ENCODE measurements at regions not wholly inside any gene's neighbourhood (a gene's known extent, or its start where the extent isn't known, plus 50 kb on each side); places are given as distances from the start of the nearest gene placed in this dataset.

DNA sequence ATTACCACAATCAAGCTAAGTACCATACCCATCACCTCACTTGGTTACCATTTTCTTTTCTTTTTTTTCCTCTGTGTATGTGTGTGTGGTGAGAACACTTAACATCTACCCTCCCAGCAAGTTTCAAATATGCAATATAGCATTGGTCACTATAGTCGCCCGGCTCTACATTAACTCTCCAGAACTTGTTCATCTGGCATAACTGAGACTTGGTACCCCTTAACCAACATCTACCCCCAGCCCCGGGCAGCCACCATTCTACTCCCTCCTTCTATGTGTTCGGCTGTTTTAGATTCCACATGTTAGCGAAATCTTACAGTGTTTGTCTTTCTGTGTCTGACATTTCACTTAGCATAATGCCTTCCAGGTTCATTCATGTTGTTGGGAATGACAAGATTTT, 89.0 kb upstream of the TOP1 start:
- Histone ChIP-seq H2BK12ac (ENCODE audit: low read depth, low read length) (no peak overlapping the region), H3K14ac (ENCODE audit: insufficient read length) (no peak overlapping the region), H3K27ac (ENCODE audit: low read depth, low read length) (no peak overlapping the region), H2BK120ac (replicated peaks; ENCODE audit: low read depth, low read length) (no peak overlapping the region), H2BK20ac (ENCODE audit: low read length) (no peak overlapping the region), H2AFZ (ENCODE audit: low read length) (no peak overlapping the region), H4K91ac (replicated peaks; ENCODE audit: insufficient read length, low read length) (no peak overlapping the region), H3K23ac (ENCODE audit: insufficient read length) (no peak overlapping the region), H4K20me1 (replicated peaks in 1 of 2; ENCODE audit: control insufficient read depth in 1 of 2, insufficient read depth in 2 of 2, low read length in 2 of 2) (no peaks in the 10 kb centered on the region), H3K36me3 (ENCODE audit: control insufficient read depth in 2 of 4, insufficient read depth in 4 of 4, low read length in 3 of 4) (no peaks in the 10 kb centered on the region), H3K79me1 (ENCODE audit: low read depth, low read length) (no peaks in the 10 kb centered on the region), H2AK5ac (ENCODE audit: low read depth, low read length) (no peak overlapping the region), H3K4me2 (ENCODE audit: insufficient read depth in 1 of 2, low read depth in 2 of 2, low read length in 2 of 2) (no peak overlapping the region), H3K4ac (replicated peaks; ENCODE audit: insufficient read length, low read depth, low read length) (no peak overlapping the region), H3K79me2 (ENCODE audit: control insufficient read depth in 1 of 2, insufficient read depth in 2 of 2, low read length in 2 of 2) (no peaks in the 10 kb centered on the region), H3K27me3 (replicated peaks in 1 of 4; ENCODE audit: control insufficient read depth in 3 of 4, extremely low read depth in 1 of 4, insufficient read depth in 3 of 4, low read length in 3 of 4) (no peaks in the 10 kb centered on the region), H4K8ac (ENCODE audit: extremely low read depth, insufficient read depth, low read length) (no peak overlapping the region), H3K9ac (replicated peaks in 1 of 4; ENCODE audit: extremely low read depth in 1 of 4, low read depth in 3 of 4, low read length in 3 of 4) (no peak overlapping the region), H3K23me2 (ENCODE audit: low read depth, low read length) (no peaks in the 10 kb centered on the region), H3K4me3 (ENCODE audit: extremely low read depth in 1 of 4, insufficient read depth in 2 of 4, low read depth in 3 of 4, low read length in 4 of 4) (no peak overlapping the region), H3K9me3 (ENCODE audit: insufficient read depth in 2 of 2, low read depth in 1 of 2, low read length in 1 of 2) (no peaks in the 10 kb centered on the region), H3K4me1 (replicated peaks in 1 of 4; ENCODE audit: control insufficient read depth in 3 of 4, insufficient read depth in 4 of 4, low read length in 3 of 4) (no peaks in the 10 kb centered on the region; a peak in 1 of 7 replicates), H2BK15ac (ENCODE audit: low read length) (no peak overlapping the region), H3K56ac (replicated peaks; ENCODE audit: insufficient read length, low read depth, low read length) (no peak overlapping the region), H3K18ac (ENCODE audit: extremely low read depth, low read length) (no peak overlapping the region), H2BK5ac (ENCODE audit: low read depth, low read length) (no peak overlapping the region), H4K5ac (ENCODE audit: insufficient read length, low read depth, low read length) (no peak overlapping the region)
- no peak for DNase-seq (ENCODE audit: low read depth in 1 of 2, low spot score in 2 of 2)
- ChIA-PET CTCF (ENCODE audit: partially characterized antibody) (interaction anchor here (1.2 to 3.9 kb wide), 7 partner anchors 24 to 198 kb away, joined by 3 to 22 read pairs (median 6); no protein-coding TSS in a partner anchor), POLR2A (ENCODE audit: partially characterized antibody) (no interaction called here)
- 87% methylated on average over 5 of the region's 5 CpGs; no CpG with 5 or more reads in 1 of the 2 experiments for WGBS, 2 experiments (ENCODE audit: extremely low coverage in 1 of 2, insufficient coverage in 1 of 2, insufficient read length in 1 of 2, insufficient replicate concordance in 2 of 2, low coverage in 1 of 2, low lambda C conversion rate in 2 of 2, missing lambda C conversion rate in 1 of 2)
- no peak for FAIRE-seq
- TF ChIP-seq HDAC2 (IDR thresholded peaks at IDR 0.05; ENCODE audit: borderline replicate concordance in 1 of 2, low read depth in 2 of 2, low read length in 2 of 2) (no peak), CTBP2 (IDR thresholded peaks at IDR 0.05; ENCODE audit: borderline replicate concordance, insufficient read depth, insufficient read length, low read length) (no peak), GTF2F1 (IDR thresholded peaks at IDR 0.05; ENCODE audit: borderline replicate concordance, low read depth, low read length) (no peak)
- TF ChIP-seq, protein P1, sequence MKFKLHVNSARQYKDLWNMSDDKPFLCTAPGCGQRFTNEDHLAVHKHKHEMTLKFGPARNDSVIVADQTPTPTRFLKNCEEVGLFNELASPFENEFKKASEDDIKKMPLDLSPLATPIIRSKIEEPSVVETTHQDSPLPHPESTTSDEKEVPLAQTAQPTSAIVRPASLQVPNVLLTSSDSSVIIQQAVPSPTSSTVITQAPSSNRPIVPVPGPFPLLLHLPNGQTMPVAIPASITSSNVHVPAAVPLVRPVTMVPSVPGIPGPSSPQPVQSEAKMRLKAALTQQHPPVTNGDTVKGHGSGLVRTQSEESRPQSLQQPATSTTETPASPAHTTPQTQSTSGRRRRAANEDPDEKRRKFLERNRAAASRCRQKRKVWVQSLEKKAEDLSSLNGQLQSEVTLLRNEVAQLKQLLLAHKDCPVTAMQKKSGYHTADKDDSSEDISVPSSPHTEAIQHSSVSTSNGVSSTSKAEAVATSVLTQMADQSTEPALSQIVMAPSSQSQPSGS (IDR thresholded peaks at IDR 0.05; ENCODE audit: low read length) = no peak
